ENCODE measurements at regions not wholly inside any gene's neighbourhood (a gene's known extent, or its start where the extent isn't known, plus 50 kb on each side); places are given as distances from the start of the nearest gene placed in this dataset.

GRCh38 chr7:35384761-35385700 is 131.1 kb upstream of the TBX20 start:
- in situ Hi-C loops (cut with MboI; ENCODE audit: low pct_unique_long_range_greater_than_20kb in 2 of 9, low sequenced_read_pairs in 9 of 9, unreplicated experiment in 9 of 9), result no loop called here
- no peak for ATAC-seq (replicated peaks in 6 of 8)
- WGBS, 10 experiments, result 13 to 100% (median 77%) methylated on average over 1 to 9 of the region's 10 CpGs
- H3K4me3 ChIP-seq, result no peak overlapping the region
- no peak overlapping the region for H3K27ac ChIP-seq
- peaks cover 0 to under 1% of the 10 kb centered on the region in 2 donors for H3K4me1 ChIP-seq (replicated peaks in 1 of 2)

DNA sequence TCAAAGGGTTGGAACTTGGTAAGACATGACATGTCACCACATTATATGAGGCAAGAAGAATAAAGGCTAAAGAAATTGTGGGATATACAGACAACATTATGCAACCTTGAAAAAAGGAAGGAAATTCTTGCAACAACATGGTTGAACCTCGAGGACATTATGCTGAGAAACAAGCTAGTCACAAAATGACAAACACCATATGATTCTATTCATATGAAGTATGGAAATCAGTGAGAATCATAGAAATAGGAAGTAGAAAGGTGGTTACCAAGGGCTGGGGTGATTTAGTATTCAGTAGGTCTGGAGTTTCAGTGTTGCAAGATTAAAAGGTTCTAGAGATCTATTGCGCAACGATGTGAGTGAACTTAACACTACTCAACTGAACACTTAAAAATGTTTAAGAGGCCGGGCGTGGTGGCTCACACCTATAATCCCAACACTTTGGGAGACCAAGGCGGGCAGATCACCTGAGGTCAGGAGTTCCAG is 126.9 kb upstream of the TBX20 start:
- in situ Hi-C loops (cut with MboI; ENCODE audit: low pct_unique_long_range_greater_than_20kb in 2 of 9, low sequenced_read_pairs in 9 of 9, unreplicated experiment in 9 of 9), result no loop called here
- H3K4me3 ChIP-seq, result no peak overlapping the region
- H3K4me1 ChIP-seq (replicated peaks in 1 of 2), result peaks cover 0 to 17% of the 10 kb centered on the region in 2 donors
- ATAC-seq (replicated peaks in 6 of 8), result no peak
- 10 to 100% (median 90%) methylated on average over 1 to 6 of the region's 6 CpGs; no CpG with 5 or more reads in 3 of the 10 experiments for WGBS, 10 experiments
- no peak overlapping the region for H3K27ac ChIP-seq

DNA sequence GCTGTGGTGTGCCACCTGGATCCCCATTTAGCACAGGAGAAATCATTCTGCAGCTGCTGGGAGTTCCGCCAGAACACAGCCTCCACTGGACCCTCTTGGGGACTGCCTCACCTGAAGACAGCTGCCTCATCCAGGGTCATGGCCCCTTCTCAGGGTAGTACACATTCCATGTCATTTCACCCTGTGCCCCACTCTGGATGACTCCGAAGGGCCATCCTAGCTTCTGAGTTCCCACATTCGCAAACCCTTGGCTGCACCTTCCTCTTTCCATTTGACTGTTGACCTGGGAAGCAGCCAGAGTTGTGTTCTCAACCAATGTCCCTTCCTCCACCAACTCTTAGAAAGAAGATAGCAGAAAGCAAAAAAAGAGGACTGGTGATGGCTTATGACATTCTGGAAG is 125.6 kb upstream of the TBX20 start:
- WGBS, 10 experiments, result 52 to 100% (median 95%) methylated on average over 2 of the region's 3 CpGs; no CpG with 5 or more reads in 6 of the 10 experiments

GRCh38 chr7:35375516-35375915 is 121.6 kb upstream of the TBX20 start:
- in situ Hi-C loops (cut with MboI; ENCODE audit: low pct_unique_long_range_greater_than_20kb in 2 of 9, low sequenced_read_pairs in 9 of 9, unreplicated experiment in 9 of 9), result no loop called here

More for the DNA sequence above, 125.6 kb upstream of the TBX20 start:
- no peak for ATAC-seq (replicated peaks in 6 of 8)
- in situ Hi-C loops (cut with MboI; ENCODE audit: low pct_unique_long_range_greater_than_20kb in 2 of 9, low sequenced_read_pairs in 9 of 9, unreplicated experiment in 9 of 9), result no loop called here
- Histone ChIP-seq H3K4me3 (no peak overlapping the region), H3K27ac (no peak overlapping the region), H3K4me1 (replicated peaks in 1 of 2) (peaks cover 0 to 17% of the 10 kb centered on the region in 2 donors)

GRCh38 chr7:35374858-35375257 is 121.0 kb upstream of the TBX20 start:
- ATAC-seq (replicated peaks in 6 of 8), result no peak
- peaks cover 4 to 16% of the 10 kb centered on the region in 2 donors for H3K4me1 ChIP-seq (replicated peaks in 1 of 2)
- no peak overlapping the region for H3K4me3 ChIP-seq
- 7 to 89% (median 71%) methylated on average over 1 to 8 of the region's 13 CpGs; no CpG with 5 or more reads in 2 of the 10 experiments for WGBS, 10 experiments
- no peak overlapping the region for H3K27ac ChIP-seq
- in situ Hi-C loops (cut with MboI; ENCODE audit: low pct_unique_long_range_greater_than_20kb in 2 of 9, low sequenced_read_pairs in 9 of 9, unreplicated experiment in 9 of 9), result no loop called here

More at GRCh38 chr7:35375516-35375915, 121.6 kb upstream of the TBX20 start:
- Histone ChIP-seq H3K4me1 (replicated peaks in 1 of 2) (peaks cover 3 to 17% of the 10 kb centered on the region in 2 donors), H3K27ac (no peak overlapping the region), H3K4me3 (no peak overlapping the region)
- no peak for ATAC-seq (replicated peaks in 6 of 8)
- WGBS, 10 experiments, result 0 to 100% (median 63%) methylated on average over 1 to 5 of the region's 5 CpGs; no CpG with 5 or more reads in 1 of the 10 experiments

DNA sequence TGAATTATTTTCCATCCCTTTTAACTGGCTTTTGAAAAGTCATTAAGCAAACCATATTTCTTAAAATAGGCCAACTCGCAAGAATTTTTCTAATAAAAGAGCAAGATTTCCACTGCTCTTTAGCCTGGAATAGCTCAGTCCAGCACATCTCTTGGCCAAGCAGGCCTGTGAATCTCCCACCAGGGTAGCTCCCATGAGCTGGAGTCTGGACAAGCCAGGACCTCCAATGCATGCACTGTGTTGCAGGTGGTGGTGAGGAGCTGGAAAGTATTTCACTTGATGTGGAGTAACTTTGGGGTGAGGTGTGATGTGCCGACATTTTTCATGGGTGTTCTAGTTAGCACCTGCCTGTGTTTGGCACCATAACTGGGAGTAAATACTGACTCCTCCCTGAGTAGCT is 117.3 kb upstream of the TBX20 start:
- in situ Hi-C loops (cut with MboI; ENCODE audit: low pct_unique_long_range_greater_than_20kb in 2 of 9, low sequenced_read_pairs in 9 of 9, unreplicated experiment in 9 of 9), result no loop called here
- no peak for ATAC-seq (replicated peaks in 6 of 8)

DNA sequence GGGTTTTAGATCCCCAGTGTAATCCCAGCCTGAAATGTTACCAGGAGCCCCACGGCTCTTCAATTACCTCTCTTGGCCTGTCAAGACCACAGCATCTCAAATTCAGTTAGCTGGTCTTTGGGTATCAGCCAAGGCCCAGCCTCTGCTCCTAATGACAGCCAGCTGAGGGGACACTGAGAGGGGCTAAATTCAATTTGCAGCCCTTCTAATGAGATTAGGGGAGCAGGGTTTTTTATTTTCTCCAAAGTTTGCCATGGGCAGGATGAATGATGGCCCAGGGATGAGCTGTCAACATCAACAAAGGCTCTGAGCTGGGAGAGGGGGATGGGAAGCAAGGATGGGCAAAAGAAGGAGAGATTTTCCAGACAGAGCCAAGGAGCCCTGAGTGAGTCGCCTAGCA is 116.8 kb upstream of the TBX20 start:
- in situ Hi-C loops (cut with MboI; ENCODE audit: low pct_unique_long_range_greater_than_20kb in 2 of 9, low sequenced_read_pairs in 9 of 9, unreplicated experiment in 9 of 9), result no loop called here
- peak in 1 of 8 experiments; percentile 83 for ATAC-seq (replicated peaks in 6 of 8)
- WGBS, 10 experiments, result 0 to 90% (median 33%) methylated on average over 1 to 2 of the region's 2 CpGs; no CpG with 5 or more reads in 3 of the 10 experiments
- Histone ChIP-seq H3K4me3 (no peak overlapping the region), H3K27ac (no peak overlapping the region), H3K4me1 (replicated peaks in 1 of 2) (peaks cover 0 to 4% of the 10 kb centered on the region in 2 donors)

More for the DNA sequence above, 117.3 kb upstream of the TBX20 start:
- WGBS, 10 experiments, result 35 to 100% (median 97%) methylated on average over 1 to 2 of the region's 2 CpGs; no CpG with 5 or more reads in 4 of the 10 experiments
- Histone ChIP-seq H3K4me1 (replicated peaks in 1 of 2) (peaks cover 0 to 4% of the 10 kb centered on the region in 2 donors), H3K4me3 (no peak overlapping the region), H3K27ac (no peak overlapping the region)

DNA sequence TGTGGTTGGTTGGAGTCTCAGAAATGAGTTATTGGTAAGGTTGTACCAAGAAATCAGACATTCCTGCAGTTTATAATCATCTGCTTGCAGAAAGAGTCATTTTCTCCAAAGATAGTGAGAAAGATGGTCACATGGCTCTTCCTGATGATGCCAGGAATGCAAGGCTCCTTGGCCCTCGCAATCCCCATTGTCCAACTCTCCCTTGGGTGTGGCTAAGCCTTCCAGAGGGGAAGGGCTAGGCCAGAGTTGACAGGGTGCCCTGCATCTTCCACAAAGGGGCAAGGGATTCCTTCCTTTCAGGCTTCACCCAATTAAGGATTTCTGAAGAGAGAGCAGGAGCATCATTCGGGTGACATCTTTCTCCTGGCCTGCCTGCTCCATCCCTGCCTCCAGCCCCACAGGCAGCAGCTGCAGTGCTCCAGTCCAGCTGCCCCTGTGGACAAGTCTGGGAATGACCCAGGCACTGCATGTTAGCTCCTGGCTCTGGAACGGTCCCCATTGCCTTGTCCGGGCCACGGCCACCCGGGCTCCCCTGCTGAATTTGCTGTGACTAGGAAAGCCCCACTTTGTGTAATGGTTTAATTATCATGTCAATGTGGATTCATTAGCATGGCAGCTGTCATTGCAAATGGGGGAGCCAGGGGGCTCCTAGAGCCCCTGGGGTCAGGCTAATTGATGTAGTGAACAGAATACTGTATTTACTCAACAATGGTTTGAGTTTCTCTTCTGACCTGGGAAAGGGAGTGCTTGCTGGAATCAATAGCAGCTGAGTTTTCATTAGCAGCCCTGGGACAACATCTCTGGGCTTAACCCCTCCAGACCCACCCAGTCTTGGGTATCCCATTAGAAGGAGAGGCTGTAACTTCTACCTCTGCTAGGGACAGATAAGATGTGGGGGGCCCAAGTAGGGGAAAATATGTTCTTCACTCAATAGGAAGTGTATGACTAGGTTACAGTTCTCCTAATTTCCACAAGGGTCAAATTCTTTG is 112.6 kb upstream of the TBX20 start:
- 0 to 76% (median 33%) methylated on average over 1 to 5 of the region's 6 CpGs; no CpG with 5 or more reads in 5 of the 10 experiments for WGBS, 10 experiments
- ATAC-seq (replicated peaks in 6 of 8), result peak in 1 of 8 experiments; percentile 35
- Histone ChIP-seq H3K4me1 (replicated peaks in 1 of 2) (peaks cover 0 to 4% of the 10 kb centered on the region in 2 donors), H3K27ac (no peak overlapping the region), H3K4me3 (no peak overlapping the region)
- in situ Hi-C loops (cut with MboI; ENCODE audit: low pct_unique_long_range_greater_than_20kb in 2 of 9, low sequenced_read_pairs in 9 of 9, unreplicated experiment in 9 of 9), result no loop called here

DNA sequence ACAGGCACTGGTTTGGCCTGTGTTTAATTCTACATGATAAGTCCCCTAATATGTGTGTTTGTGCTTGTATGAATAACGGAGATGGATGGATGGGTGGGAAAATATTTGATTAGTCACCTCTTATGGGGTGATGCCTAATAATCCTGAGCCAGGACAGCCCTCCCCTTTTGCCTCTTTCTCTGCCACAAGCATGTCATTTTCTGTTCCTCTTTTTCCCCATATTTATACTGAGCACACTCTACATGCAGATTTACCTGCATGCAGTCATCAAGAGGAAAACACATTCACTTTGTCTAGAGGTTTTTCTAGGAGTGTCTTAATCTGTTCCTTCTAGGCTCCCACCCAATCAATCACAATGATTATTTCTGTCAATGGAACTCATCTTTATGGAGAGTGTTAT is 111.6 kb upstream of the TBX20 start:
- in situ Hi-C loops (cut with MboI; ENCODE audit: low pct_unique_long_range_greater_than_20kb in 2 of 9, low sequenced_read_pairs in 9 of 9, unreplicated experiment in 9 of 9), result no loop called here
- WGBS, 10 experiments, result 0 to 89% (median 45%) methylated on average over 1 of the region's 1 CpG; no CpG with 5 or more reads in 4 of the 10 experiments
- no peak overlapping the region for H3K4me3 ChIP-seq
- H3K27ac ChIP-seq, result no peak overlapping the region
- no peak for ATAC-seq (replicated peaks in 6 of 8)
- H3K4me1 ChIP-seq (replicated peaks in 1 of 2), result peaks cover 0 to 1% of the 10 kb centered on the region in 2 donors

DNA sequence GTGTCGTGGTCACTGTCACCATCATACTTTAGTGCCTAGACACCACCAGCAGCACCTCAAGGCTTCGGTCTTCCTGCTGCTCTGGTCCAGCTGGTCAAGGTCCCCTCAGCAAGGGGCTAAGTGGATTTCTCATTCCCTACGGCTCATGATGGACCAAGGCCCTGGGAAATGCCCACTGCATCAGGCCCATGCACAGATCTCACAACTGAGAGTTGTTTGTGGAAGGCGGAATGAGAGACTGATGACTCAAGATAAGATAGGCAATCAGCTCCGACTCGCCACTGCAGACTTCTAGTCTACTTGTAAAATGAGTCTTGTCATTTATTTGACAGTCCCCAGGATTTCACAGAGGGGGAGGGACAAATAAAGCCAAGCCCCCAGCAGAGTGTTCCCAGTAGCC is 108.4 kb upstream of the TBX20 start:
- no peak overlapping the region for H3K4me3 ChIP-seq
- in situ Hi-C loops (cut with MboI; ENCODE audit: low pct_unique_long_range_greater_than_20kb in 2 of 9, low sequenced_read_pairs in 9 of 9, unreplicated experiment in 9 of 9), result no loop called here
- no peaks in the 10 kb centered on the region for H3K4me1 ChIP-seq (replicated peaks in 1 of 2)
- no peak overlapping the region for H3K27ac ChIP-seq
- WGBS, 10 experiments, result 19 to 100% (median 67%) methylated on average over 1 to 5 of the region's 6 CpGs; no CpG with 5 or more reads in 3 of the 10 experiments
- no peak for ATAC-seq (replicated peaks in 6 of 8)

GRCh38 chr7:35359423-35359822 is 105.5 kb upstream of the TBX20 start:
- 0 to 100% (median 50%) methylated on average over 1 of the region's 1 CpG; no CpG with 5 or more reads in 1 of the 10 experiments for WGBS, 10 experiments

DNA sequence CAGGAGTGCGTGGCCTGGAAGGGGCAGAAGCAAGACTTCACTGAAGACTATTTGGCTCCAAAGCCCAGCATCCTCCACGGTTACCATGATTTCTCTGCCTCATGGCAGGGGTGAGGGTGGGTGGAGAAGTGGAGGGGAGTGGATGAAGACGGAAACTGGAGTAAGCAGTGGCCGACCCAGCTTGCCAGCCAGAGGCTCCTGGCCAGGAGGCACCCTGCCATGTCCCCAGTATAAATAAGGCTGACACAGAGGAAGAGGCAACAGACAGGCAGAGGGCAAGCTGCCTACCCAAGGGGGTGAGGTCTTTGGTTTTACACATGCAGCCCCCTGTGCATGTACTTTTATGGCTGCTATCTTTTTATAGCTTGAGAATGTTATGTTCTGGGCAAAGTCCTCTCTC is 102.6 kb upstream of the TBX20 start:
- H3K4me3 ChIP-seq, result no peak overlapping the region
- peaks cover 2 to 3% of the 10 kb centered on the region in 2 donors for H3K4me1 ChIP-seq (replicated peaks in 1 of 2)
- WGBS, 10 experiments, result 0 to 100% (median 53%) methylated on average over 1 to 3 of the region's 4 CpGs; no CpG with 5 or more reads in 6 of the 10 experiments
- in situ Hi-C loops (cut with MboI; ENCODE audit: low pct_unique_long_range_greater_than_20kb in 2 of 9, low sequenced_read_pairs in 9 of 9, unreplicated experiment in 9 of 9), result no loop called here
- no peak overlapping the region for H3K27ac ChIP-seq
- ATAC-seq (replicated peaks in 6 of 8), result no peak

More at GRCh38 chr7:35359423-35359822, 105.5 kb upstream of the TBX20 start:
- in situ Hi-C loops (cut with MboI; ENCODE audit: low pct_unique_long_range_greater_than_20kb in 2 of 9, low sequenced_read_pairs in 9 of 9, unreplicated experiment in 9 of 9), result no loop called here
- Histone ChIP-seq H3K4me3 (no peak overlapping the region), H3K27ac (no peak overlapping the region), H3K4me1 (replicated peaks in 1 of 2) (peaks cover 0 to 2% of the 10 kb centered on the region in 2 donors)
- no peak for ATAC-seq (replicated peaks in 6 of 8)
